ENCODE measurements at regions not wholly inside any gene's neighbourhood (a gene's known extent, or its start where the extent isn't known, plus 50 kb on each side); places are given as distances from the start of the nearest gene placed in this dataset.
"Not testable (repeated sequence)": the region's sequence is repeated elsewhere in the genome, so short reads cannot be mapped to it uniquely, and the experiment has no call there.

- Histone ChIP-seq H3K4me3 (ENCODE audit: low read length) (no peak overlapping the region), H3K27ac (ENCODE audit: low read length) (no peak overlapping the region), H3K4me1 (ENCODE audit: control insufficient read depth, insufficient read depth, low read length) (no peaks in the 10 kb centered on the region), H3K9me3 (ENCODE audit: control insufficient read depth, low read length) (no peaks in the 10 kb centered on the region), H3K27me3 (ENCODE audit: control insufficient read depth, insufficient read depth) (no peaks in the 10 kb centered on the region)
- ATAC-seq = no peak
- 99% methylated on average over 1 of the region's 1 CpG for WGBS
- intact Hi-C loops (cut with DNase I) = no loop called here
- DNase-seq = no peak
Observed at GRCh38 chr1:185400052-185400451, 83.0 kb upstream of the IVNS1ABP start.

- intact Hi-C loops (cut with DNase I) = no loop called here
- ATAC-seq (no peak), DNase-seq (no peak)
- no peak overlapping the region for H3K4me3 ChIP-seq (ENCODE audit: low read length)
- H3K4me1 ChIP-seq (ENCODE audit: control insufficient read depth, insufficient read depth, low read length) = no peaks in the 10 kb centered on the region
- no peaks in the 10 kb centered on the region for H3K9me3 ChIP-seq (ENCODE audit: control insufficient read depth, low read length)
- H3K27me3 ChIP-seq (ENCODE audit: control insufficient read depth, insufficient read depth) = no peaks in the 10 kb centered on the region
- H3K27ac ChIP-seq (ENCODE audit: low read length) = no peak overlapping the region
Observed at GRCh38 chr1:185398599-185398998, 81.6 kb upstream of the IVNS1ABP start.

- Histone ChIP-seq H3K4me1 (ENCODE audit: control insufficient read depth, insufficient read depth, low read length) (no peaks in the 10 kb centered on the region), H3K27ac (ENCODE audit: low read length) (no peak overlapping the region), H3K9me3 (ENCODE audit: control insufficient read depth, low read length) (no peaks in the 10 kb centered on the region), H3K4me3 (ENCODE audit: low read length) (no peak overlapping the region), H3K27me3 (ENCODE audit: control insufficient read depth, insufficient read depth) (no peaks in the 10 kb centered on the region)
- 98% methylated on average over 2 of the region's 2 CpGs for WGBS
- ATAC-seq (no peak), DNase-seq (no peak)
- intact Hi-C loops (cut with DNase I) = no loop called here
Observed at GRCh38 chr1:185398022-185398421, 81.0 kb upstream of the IVNS1ABP start.

- WGBS = 98% methylated on average over 4 of the region's 4 CpGs
- no peak overlapping the region for H3K27ac ChIP-seq (ENCODE audit: low read length)
- H3K9me3 ChIP-seq (ENCODE audit: control insufficient read depth, low read length) = no peaks in the 10 kb centered on the region
- intact Hi-C loops (cut with DNase I) = no loop called here
- ATAC-seq (no peak), DNase-seq (no peak)
- H3K27me3 ChIP-seq (ENCODE audit: control insufficient read depth, insufficient read depth) = no peaks in the 10 kb centered on the region
- H3K4me1 ChIP-seq (ENCODE audit: control insufficient read depth, insufficient read depth, low read length) = no peaks in the 10 kb centered on the region
- no peak overlapping the region for H3K4me3 ChIP-seq (ENCODE audit: low read length)
Observed at GRCh38 chr1:185397183-185397582, 80.1 kb upstream of the IVNS1ABP start.

- WGBS = 96% methylated on average over 2 of the region's 2 CpGs
- H3K27me3 ChIP-seq (ENCODE audit: control insufficient read depth, insufficient read depth) = no peaks in the 10 kb centered on the region
- no peak for DNase-seq
- H3K4me1 ChIP-seq (ENCODE audit: control insufficient read depth, insufficient read depth, low read length) = no peaks in the 10 kb centered on the region
- H3K9me3 ChIP-seq (ENCODE audit: control insufficient read depth, low read length) = no peaks in the 10 kb centered on the region
- no peak for ATAC-seq
- no peak overlapping the region for H3K4me3 ChIP-seq (ENCODE audit: low read length)
- intact Hi-C loops (cut with DNase I) = no loop called here
- H3K27ac ChIP-seq (ENCODE audit: low read length) = no peak overlapping the region
Observed at GRCh38 chr1:185396126-185396525, 79.1 kb upstream of the IVNS1ABP start.

- no peaks in the 10 kb centered on the region for H3K4me1 ChIP-seq (ENCODE audit: control insufficient read depth, insufficient read depth, low read length)
- intact Hi-C loops (cut with DNase I) = no loop called here
- no peaks in the 10 kb centered on the region for H3K9me3 ChIP-seq (ENCODE audit: control insufficient read depth, low read length)
- no peak for DNase-seq
- 95% methylated on average over 2 of the region's 2 CpGs for WGBS
- H3K27me3 ChIP-seq (ENCODE audit: control insufficient read depth, insufficient read depth) = no peaks in the 10 kb centered on the region
- no peak overlapping the region for H3K27ac ChIP-seq (ENCODE audit: low read length)
- ATAC-seq = no peak
- H3K4me3 ChIP-seq (ENCODE audit: low read length) = no peak overlapping the region
Observed at GRCh38 chr1:185393815-185394214, 76.8 kb upstream of the IVNS1ABP start.

- Histone ChIP-seq H3K9me3 (ENCODE audit: control insufficient read depth, low read length) (no peaks in the 10 kb centered on the region), H3K27me3 (ENCODE audit: control insufficient read depth, insufficient read depth) (no peaks in the 10 kb centered on the region), H3K27ac (ENCODE audit: low read length) (no peak overlapping the region), H3K4me1 (ENCODE audit: control insufficient read depth, insufficient read depth, low read length) (no peaks in the 10 kb centered on the region), H3K4me3 (ENCODE audit: low read length) (no peak overlapping the region)
- 96% methylated on average over 4 of the region's 4 CpGs for WGBS
- intact Hi-C loops (cut with DNase I) = no loop called here
- DNase-seq (no peak), ATAC-seq (no peak)
Observed at GRCh38 chr1:185393205-185393604, 76.2 kb upstream of the IVNS1ABP start.

- no peak overlapping the region for H3K4me3 ChIP-seq (ENCODE audit: low read length)
- H3K27ac ChIP-seq (ENCODE audit: low read length) = no peak overlapping the region
- no peaks in the 10 kb centered on the region for H3K27me3 ChIP-seq (ENCODE audit: control insufficient read depth, insufficient read depth)
- intact Hi-C loops (cut with DNase I) = no loop called here
- no peak for DNase-seq
- peak in 1 of 2 donors; percentile 76 for ATAC-seq
- no peaks in the 10 kb centered on the region for H3K9me3 ChIP-seq (ENCODE audit: control insufficient read depth, low read length)
- no peaks in the 10 kb centered on the region for H3K4me1 ChIP-seq (ENCODE audit: control insufficient read depth, insufficient read depth, low read length)
Observed at GRCh38 chr1:185388815-185389214, 71.8 kb upstream of the IVNS1ABP start.

GRCh38 chr1:185388346-185388745 lies 71.3 kb upstream of the IVNS1ABP start:
- ATAC-seq (no peak), DNase-seq (no peak)
- Histone ChIP-seq H3K4me1 (ENCODE audit: control insufficient read depth, insufficient read depth, low read length) (no peaks in the 10 kb centered on the region), H3K27me3 (ENCODE audit: control insufficient read depth, insufficient read depth) (no peaks in the 10 kb centered on the region), H3K4me3 (ENCODE audit: low read length) (no peak overlapping the region), H3K9me3 (ENCODE audit: control insufficient read depth, low read length) (no peaks in the 10 kb centered on the region), H3K27ac (ENCODE audit: low read length) (no peak overlapping the region)
- intact Hi-C loops (cut with DNase I) = no loop called here

- intact Hi-C loops (cut with DNase I) = no loop called here
- no peak for DNase-seq
Observed at GRCh38 chr1:185385991-185386390, 68.9 kb upstream of the IVNS1ABP start.

GRCh38 chr1:185383805-185384204 lies 66.8 kb upstream of the IVNS1ABP start:
- ATAC-seq; H3K27ac ChIP-seq (ENCODE audit: low read length); intact Hi-C loops (cut with DNase I); H3K27me3 ChIP-seq (ENCODE audit: control insufficient read depth, insufficient read depth); DNase-seq; H3K9me3 ChIP-seq (ENCODE audit: control insufficient read depth, low read length); H3K4me1 ChIP-seq (ENCODE audit: control insufficient read depth, insufficient read depth, low read length); H3K4me3 ChIP-seq (ENCODE audit: low read length): not testable (repeated sequence)
- 73% methylated on average over 6 of the region's 6 CpGs for WGBS

More at GRCh38 chr1:185385991-185386390, 68.9 kb upstream of the IVNS1ABP start:
- WGBS = 92% methylated on average over 2 of the region's 2 CpGs
- H3K9me3 ChIP-seq (ENCODE audit: control insufficient read depth, low read length) = no peaks in the 10 kb centered on the region
- no peak overlapping the region for H3K4me3 ChIP-seq (ENCODE audit: low read length)
- H3K27me3 ChIP-seq (ENCODE audit: control insufficient read depth, insufficient read depth) = no peaks in the 10 kb centered on the region
- no peaks in the 10 kb centered on the region for H3K4me1 ChIP-seq (ENCODE audit: control insufficient read depth, insufficient read depth, low read length)
- ATAC-seq = no peak
- no peak overlapping the region for H3K27ac ChIP-seq (ENCODE audit: low read length)

GRCh38 chr1:185377831-185378230 lies 60.8 kb upstream of the IVNS1ABP start:
- DNase-seq (no peak), ATAC-seq (no peak)
- Histone ChIP-seq H3K4me1 (ENCODE audit: control insufficient read depth, insufficient read depth, low read length) (no peaks in the 10 kb centered on the region), H3K27me3 (ENCODE audit: control insufficient read depth, insufficient read depth) (no peaks in the 10 kb centered on the region), H3K4me3 (ENCODE audit: low read length) (no peak overlapping the region), H3K9me3 (ENCODE audit: control insufficient read depth, low read length) (no peaks in the 10 kb centered on the region), H3K27ac (ENCODE audit: low read length) (no peak overlapping the region)
- 94% methylated on average over 3 of the region's 3 CpGs for WGBS
- intact Hi-C loops (cut with DNase I) = no loop called here
